Adipocyte (in vitro differentiated cells): ENCODE measurements at regions not wholly inside any gene's neighbourhood (a gene's known extent, or its start where the extent isn't known, plus 50 kb on each side); places are given as distances from the start of the nearest gene placed in this dataset.
"Not testable (repeated sequence)": the region's sequence is repeated elsewhere in the genome, so short reads cannot be mapped to it uniquely, and the experiment has no call there.

Source experiments
- DNase-seq: peaks from one replicate; pipeline ENCODE4 v3.0.0-alpha.2; 2015; ENCODE audit warnings: low read depth
- H3K27me3 ChIP-seq: replicated peaks from 2 replicates; pipeline ENCODE4 v1.7.0; 2013; ENCODE audit warnings: mild to moderate bottlenecking, low read length, moderate library complexity; ENCODE audit not compliant: control insufficient read depth, insufficient read depth
- H3K36me3 ChIP-seq: 2 replicates; pipeline ENCODE4 v1.7.0; 2013; ENCODE audit warnings: low read length, mild to moderate bottlenecking, moderate library complexity; ENCODE audit not compliant: control insufficient read depth, insufficient read depth, severe bottlenecking
- H3K4me1 ChIP-seq: 2 replicates; pipeline ENCODE4 v1.7.0; 2013; ENCODE audit warnings: mild to moderate bottlenecking, low read length, moderate library complexity; ENCODE audit not compliant: control insufficient read depth, insufficient read depth
- H3K4me3 ChIP-seq: 2 replicates; pipeline ENCODE4 v1.7.0; 2013; ENCODE audit warnings: mild to moderate bottlenecking, low read length, moderate library complexity
- H3K9ac ChIP-seq: 2 replicates; pipeline ENCODE4 v1.7.0; 2013; ENCODE audit warnings: mild to moderate bottlenecking, low read length, moderate library complexity
- H3K9me3 ChIP-seq: 2 replicates; pipeline ENCODE4 v1.7.0; 2013; ENCODE audit warnings: mild to moderate bottlenecking, low read length, moderate library complexity; ENCODE audit not compliant: control insufficient read depth

GRCh38 chr4:12928751-12929150 lies 555.4 kb downstream of the RAB28 start:
- Histone ChIP-seq H3K9ac (no peak overlapping the region), H3K27me3 (no peaks in the 10 kb centered on the region), H3K9me3 (peaks cover 10% of the 10 kb centered on the region), H3K4me3 (no peak overlapping the region), H3K36me3 (no peaks in the 10 kb centered on the region), H3K4me1 (no peaks in the 10 kb centered on the region)
- DNase-seq: no peak

GRCh38 chr4:12926189-12927066 lies 557.7 kb downstream of the RAB28 start:
- no peak for DNase-seq
- Histone ChIP-seq H3K27me3 (no peaks in the 10 kb centered on the region), H3K9me3 (peaks cover 10% of the 10 kb centered on the region), H3K9ac (no peak overlapping the region), H3K36me3 (no peaks in the 10 kb centered on the region), H3K4me3 (no peak overlapping the region), H3K4me1 (no peaks in the 10 kb centered on the region)

GRCh38 chr4:12924728-12925320 lies 559.3 kb downstream of the RAB28 start:
- H3K4me1 ChIP-seq: no peaks in the 10 kb centered on the region
- no peaks in the 10 kb centered on the region for H3K36me3 ChIP-seq
- peaks cover 7% of the 10 kb centered on the region for H3K9me3 ChIP-seq
- H3K9ac ChIP-seq: no peak overlapping the region
- H3K4me3 ChIP-seq: no peak overlapping the region
- no peak for DNase-seq
- H3K27me3 ChIP-seq: no peaks in the 10 kb centered on the region

GRCh38 chr4:12924253-12924652 lies 559.9 kb downstream of the RAB28 start:
- Histone ChIP-seq H3K4me3 (no peak overlapping the region), H3K9me3 (peaks cover 1% of the 10 kb centered on the region), H3K36me3 (no peaks in the 10 kb centered on the region), H3K4me1 (no peaks in the 10 kb centered on the region), H3K27me3 (no peaks in the 10 kb centered on the region), H3K9ac (no peak overlapping the region)
- DNase-seq: no peak

GRCh38 chr4:12912896-12913418 lies 571.2 kb downstream of the RAB28 start:
- Histone ChIP-seq H3K36me3 (no peaks in the 10 kb centered on the region), H3K27me3 (no peaks in the 10 kb centered on the region), H3K4me3 (no peak overlapping the region), H3K4me1 (no peaks in the 10 kb centered on the region), H3K9me3 (peaks cover 12% of the 10 kb centered on the region), H3K9ac (no peak overlapping the region)
- DNase-seq: no peak

- Histone ChIP-seq H3K9ac (no peak overlapping the region), H3K36me3 (no peaks in the 10 kb centered on the region), H3K4me3 (no peak overlapping the region), H3K4me1 (no peaks in the 10 kb centered on the region), H3K9me3 (peaks cover 12% of the 10 kb centered on the region), H3K27me3 (no peaks in the 10 kb centered on the region)
- DNase-seq: no peak
These were observed 572.3 kb downstream of the RAB28 start for GRCh38 chr4:12911750-12912358.

GRCh38 chr4:12903640-12904039 lies 580.5 kb downstream of the RAB28 start:
- not testable (repeated sequence) for H3K4me3 ChIP-seq, H3K9ac ChIP-seq, H3K27me3 ChIP-seq, DNase-seq, H3K9me3 ChIP-seq, H3K36me3 ChIP-seq, H3K4me1 ChIP-seq

- Histone ChIP-seq H3K4me3 (no peak overlapping the region), H3K36me3 (no peaks in the 10 kb centered on the region), H3K27me3 (no peaks in the 10 kb centered on the region), H3K4me1 (no peaks in the 10 kb centered on the region), H3K9me3 (no peaks in the 10 kb centered on the region), H3K9ac (no peak overlapping the region)
- DNase-seq: no peak
These were observed 581.4 kb downstream of the RAB28 start for GRCh38 chr4:12902735-12903134.

GRCh38 chr4:12897954-12898353 lies 586.2 kb downstream of the RAB28 start:
- Histone ChIP-seq H3K9me3 (no peaks in the 10 kb centered on the region), H3K4me1 (no peaks in the 10 kb centered on the region), H3K9ac (no peak overlapping the region), H3K27me3 (no peaks in the 10 kb centered on the region), H3K4me3 (no peak overlapping the region), H3K36me3 (no peaks in the 10 kb centered on the region)
- no peak for DNase-seq

- H3K9ac ChIP-seq: no peak overlapping the region
- peaks cover 3% of the 10 kb centered on the region for H3K4me1 ChIP-seq
- H3K4me3 ChIP-seq: no peak overlapping the region
- no peaks in the 10 kb centered on the region for H3K27me3 ChIP-seq
- H3K9me3 ChIP-seq: no peaks in the 10 kb centered on the region
- no peak for DNase-seq
- no peaks in the 10 kb centered on the region for H3K36me3 ChIP-seq
These were observed 590.1 kb downstream of the RAB28 start for GRCh38 chr4:12894062-12894461.

- H3K4me3 ChIP-seq: no peak overlapping the region
- no peak overlapping the region for H3K9ac ChIP-seq
- no peaks in the 10 kb centered on the region for H3K9me3 ChIP-seq
- H3K27me3 ChIP-seq: peaks cover 12% of the 10 kb centered on the region
- DNase-seq: no peak
- peaks cover 3% of the 10 kb centered on the region for H3K4me1 ChIP-seq
- no peaks in the 10 kb centered on the region for H3K36me3 ChIP-seq
These were observed 595.1 kb downstream of the RAB28 start for GRCh38 chr4:12889054-12889453.
